ENCODE measurements at regions not wholly inside any gene's neighbourhood (a gene's known extent, or its start where the extent isn't known, plus 50 kb on each side); places are given as distances from the start of the nearest gene placed in this dataset.

DNA sequence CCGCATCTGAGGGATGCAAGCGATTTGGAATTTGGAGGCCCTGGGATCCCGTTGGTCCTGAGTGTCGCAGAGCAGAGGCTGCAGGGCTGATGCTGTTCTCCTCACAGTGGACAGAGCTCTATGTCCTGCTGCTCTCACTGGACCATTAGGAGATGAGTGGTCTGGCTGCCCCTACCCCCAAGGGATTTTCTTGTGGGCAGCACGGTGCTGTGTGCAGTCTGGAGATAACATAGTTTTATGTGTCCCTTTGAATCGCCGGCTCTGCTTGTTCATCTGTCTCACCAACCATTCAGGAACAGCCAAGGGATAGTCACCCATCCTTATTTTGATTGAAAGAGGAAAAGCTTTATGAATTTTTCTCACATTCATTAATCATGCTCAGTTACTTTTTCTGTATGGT lies 49.9 kb downstream of the CHRM3 start:
- no peak overlapping the region for H2AFZ ChIP-seq (ENCODE audit: low read length)
- DNase-seq (ENCODE audit: low spot score) = no peak
- H3K4me2 ChIP-seq (ENCODE audit: insufficient read depth, low read length, poor library complexity, severe bottlenecking) = no peak overlapping the region
- H3K4ac ChIP-seq (ENCODE audit: low read length) = no peak overlapping the region
- no peak overlapping the region for H3K4me3 ChIP-seq (ENCODE audit: low read length in 2 of 2)
- no peak overlapping the region for H3K9ac ChIP-seq (ENCODE audit: low read depth, low read length, poor library complexity)
- H2BK120ac ChIP-seq (ENCODE audit: low read depth, low read length) = no peak overlapping the region
- H2BK12ac ChIP-seq (ENCODE audit: low read length) = no peak overlapping the region
- no peak overlapping the region for H2BK5ac ChIP-seq (ENCODE audit: low read length)
- WGBS, 2 donors (ENCODE audit: extremely low coverage in 2 of 2, insufficient read length in 2 of 2, insufficient replicate concordance in 1 of 2) = no CpG with 5 or more reads among the region's 7 CpGs
- H3K9me3 ChIP-seq (replicated peaks in 1 of 2; ENCODE audit: control insufficient read depth in 2 of 2, insufficient read depth in 1 of 2, low read depth in 1 of 2, low read length in 2 of 2) = no peaks in the 10 kb centered on the region
- no peak overlapping the region for H2BK15ac ChIP-seq (ENCODE audit: low read length)
- H2AK5ac ChIP-seq (ENCODE audit: low read depth, low read length) = no peak overlapping the region
- H3K14ac ChIP-seq (ENCODE audit: low read length) = peak overlapping the region; percentile 1
- H3K27ac ChIP-seq (replicated peaks; ENCODE audit: low read length) = no peak overlapping the region
- no peak overlapping the region for H4K91ac ChIP-seq (ENCODE audit: low read depth, low read length, poor library complexity)
- no peaks in the 10 kb centered on the region for H3K36me3 ChIP-seq (replicated peaks in 1 of 2; ENCODE audit: control insufficient read depth in 2 of 2, insufficient read depth in 2 of 2, low read length in 2 of 2)
- H3K23ac ChIP-seq (ENCODE audit: low read depth, low read length, poor library complexity) = no peak overlapping the region
- no peaks in the 10 kb centered on the region for H3K79me1 ChIP-seq (ENCODE audit: low read depth, low read length)
- no peaks in the 10 kb centered on the region for H3K4me1 ChIP-seq (ENCODE audit: control insufficient read depth in 2 of 2, insufficient read depth in 1 of 2, low read depth in 1 of 2, low read length in 2 of 2)
- H4K8ac ChIP-seq (ENCODE audit: low read depth, low read length) = no peak overlapping the region
- H3K27me3 ChIP-seq (ENCODE audit: control insufficient read depth in 3 of 3, insufficient read depth in 3 of 3, low read depth in 1 of 3, low read length in 3 of 3) = no peaks in the 10 kb centered on the region
- H3K18ac ChIP-seq (ENCODE audit: low read length) = no peak overlapping the region

DNA sequence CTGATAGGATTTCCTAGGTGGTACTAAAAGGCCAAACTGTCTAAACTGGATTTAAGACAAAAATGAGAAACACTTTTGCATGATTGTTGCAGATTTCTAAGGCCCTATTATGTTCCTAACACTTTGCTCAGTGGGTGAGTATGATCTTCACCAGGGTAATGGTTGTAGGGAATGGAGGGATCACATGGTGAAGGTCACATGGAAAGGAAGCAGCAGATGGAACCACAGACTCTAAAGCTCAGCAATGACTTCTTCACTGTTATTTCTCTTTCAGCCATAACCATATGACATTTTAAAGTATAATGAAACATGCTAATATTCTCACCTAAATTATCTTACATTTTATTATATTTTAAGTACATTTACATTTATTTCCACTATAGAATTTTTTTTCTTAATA lies 51.5 kb downstream of the CHRM3 start:
- H3K4ac ChIP-seq (ENCODE audit: low read length) = no peak overlapping the region
- H2BK120ac ChIP-seq (ENCODE audit: low read depth, low read length) = no peak overlapping the region
- H3K9ac ChIP-seq (ENCODE audit: low read depth, low read length, poor library complexity) = no peak overlapping the region
- DNase-seq (ENCODE audit: low spot score) = no peak
- H2BK15ac ChIP-seq (ENCODE audit: low read length) = no peak overlapping the region
- no peak overlapping the region for H3K4me3 ChIP-seq (ENCODE audit: low read length in 2 of 2)
- no peak overlapping the region for H4K8ac ChIP-seq (ENCODE audit: low read depth, low read length)
- no peak overlapping the region for H3K18ac ChIP-seq (ENCODE audit: low read length)
- H3K4me1 ChIP-seq (ENCODE audit: control insufficient read depth in 2 of 2, insufficient read depth in 1 of 2, low read depth in 1 of 2, low read length in 2 of 2) = no peaks in the 10 kb centered on the region
- H2AFZ ChIP-seq (ENCODE audit: low read length) = no peak overlapping the region
- no peaks in the 10 kb centered on the region for H3K79me1 ChIP-seq (ENCODE audit: low read depth, low read length)
- no peak overlapping the region for H4K91ac ChIP-seq (ENCODE audit: low read depth, low read length, poor library complexity)
- no peak overlapping the region for H3K14ac ChIP-seq (ENCODE audit: low read length)
- H3K27me3 ChIP-seq (ENCODE audit: control insufficient read depth in 3 of 3, insufficient read depth in 3 of 3, low read depth in 1 of 3, low read length in 3 of 3) = no peaks in the 10 kb centered on the region
- no peak overlapping the region for H3K4me2 ChIP-seq (ENCODE audit: insufficient read depth, low read length, poor library complexity, severe bottlenecking)
- no peak overlapping the region for H3K23ac ChIP-seq (ENCODE audit: low read depth, low read length, poor library complexity)
- H2BK12ac ChIP-seq (ENCODE audit: low read length) = no peak overlapping the region
- no peak overlapping the region for H2AK5ac ChIP-seq (ENCODE audit: low read depth, low read length)
- no peak overlapping the region for H3K27ac ChIP-seq (replicated peaks; ENCODE audit: low read length)
- H3K9me3 ChIP-seq (replicated peaks in 1 of 2; ENCODE audit: control insufficient read depth in 2 of 2, insufficient read depth in 1 of 2, low read depth in 1 of 2, low read length in 2 of 2) = no peaks in the 10 kb centered on the region
- H2BK5ac ChIP-seq (ENCODE audit: low read length) = no peak overlapping the region
- no peaks in the 10 kb centered on the region for H3K36me3 ChIP-seq (replicated peaks in 1 of 2; ENCODE audit: control insufficient read depth in 2 of 2, insufficient read depth in 2 of 2, low read length in 2 of 2)

DNA sequence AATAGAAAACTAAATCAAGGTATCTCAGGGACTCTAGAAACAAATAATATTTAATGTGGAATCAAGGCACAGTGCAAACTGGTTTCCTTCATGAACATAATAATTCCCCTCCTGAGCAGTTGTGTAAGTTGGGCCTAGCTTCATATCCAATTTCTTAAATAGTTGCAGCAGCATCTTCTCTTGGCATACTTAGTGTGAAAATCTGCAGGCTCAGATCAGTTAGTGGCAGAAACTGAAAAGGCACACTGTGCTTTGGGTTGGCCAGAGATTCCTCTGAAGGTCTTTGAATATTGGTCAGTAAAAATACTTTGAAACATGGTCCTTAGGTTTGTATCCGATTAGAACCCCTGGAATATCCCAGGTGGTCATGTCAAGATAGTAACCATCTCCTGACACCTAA lies 52.5 kb downstream of the CHRM3 start:
- H3K4me2 ChIP-seq (ENCODE audit: insufficient read depth, low read length, poor library complexity, severe bottlenecking) = no peak overlapping the region
- no peak overlapping the region for H2AFZ ChIP-seq (ENCODE audit: low read length)
- no peak overlapping the region for H3K4ac ChIP-seq (ENCODE audit: low read length)
- H2AK5ac ChIP-seq (ENCODE audit: low read depth, low read length) = no peak overlapping the region
- no CpG with 5 or more reads among the region's 1 CpG for WGBS, 2 donors (ENCODE audit: extremely low coverage in 2 of 2, insufficient read length in 2 of 2, insufficient replicate concordance in 1 of 2)
- no peak overlapping the region for H2BK5ac ChIP-seq (ENCODE audit: low read length)
- H2BK120ac ChIP-seq (ENCODE audit: low read depth, low read length) = no peak overlapping the region
- H2BK12ac ChIP-seq (ENCODE audit: low read length) = no peak overlapping the region
- no peak overlapping the region for H3K18ac ChIP-seq (ENCODE audit: low read length)
- no peak overlapping the region for H3K4me3 ChIP-seq (ENCODE audit: low read length in 2 of 2)
- no peak overlapping the region for H3K9ac ChIP-seq (ENCODE audit: low read depth, low read length, poor library complexity)
- H2BK15ac ChIP-seq (ENCODE audit: low read length) = no peak overlapping the region
- no peak overlapping the region for H3K14ac ChIP-seq (ENCODE audit: low read length)
- H3K27me3 ChIP-seq (ENCODE audit: control insufficient read depth in 3 of 3, insufficient read depth in 3 of 3, low read depth in 1 of 3, low read length in 3 of 3) = no peaks in the 10 kb centered on the region
- H3K23ac ChIP-seq (ENCODE audit: low read depth, low read length, poor library complexity) = no peak overlapping the region
- no peak overlapping the region for H3K27ac ChIP-seq (replicated peaks; ENCODE audit: low read length)
- DNase-seq (ENCODE audit: low spot score) = no peak
- H3K9me3 ChIP-seq (replicated peaks in 1 of 2; ENCODE audit: control insufficient read depth in 2 of 2, insufficient read depth in 1 of 2, low read depth in 1 of 2, low read length in 2 of 2) = no peaks in the 10 kb centered on the region
- H4K8ac ChIP-seq (ENCODE audit: low read depth, low read length) = no peak overlapping the region
- H3K79me1 ChIP-seq (ENCODE audit: low read depth, low read length) = no peaks in the 10 kb centered on the region
- H4K91ac ChIP-seq (ENCODE audit: low read depth, low read length, poor library complexity) = no peak overlapping the region
- H3K4me1 ChIP-seq (ENCODE audit: control insufficient read depth in 2 of 2, insufficient read depth in 1 of 2, low read depth in 1 of 2, low read length in 2 of 2) = no peaks in the 10 kb centered on the region
- no peaks in the 10 kb centered on the region for H3K36me3 ChIP-seq (replicated peaks in 1 of 2; ENCODE audit: control insufficient read depth in 2 of 2, insufficient read depth in 2 of 2, low read length in 2 of 2)

DNA sequence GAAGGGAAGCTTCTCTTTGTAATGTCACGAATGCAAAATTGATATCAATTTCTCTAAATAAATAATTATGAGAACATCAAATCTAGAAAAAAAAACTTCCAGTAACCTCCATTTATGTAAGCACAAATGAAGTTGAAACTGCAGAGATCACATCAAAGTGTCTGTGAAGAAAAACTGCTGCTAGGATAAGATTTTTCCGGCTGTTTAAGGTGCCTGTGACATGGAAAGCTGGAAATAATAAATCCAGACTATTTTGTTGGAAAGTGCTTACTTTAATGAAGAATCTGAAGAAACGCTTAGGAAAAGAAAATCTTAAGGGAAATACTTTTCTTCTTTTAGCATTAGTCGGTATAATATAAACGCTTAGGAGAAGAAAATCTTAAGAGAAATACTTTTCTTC lies 57.0 kb downstream of the CHRM3 start:
- no peak overlapping the region for H2BK120ac ChIP-seq (ENCODE audit: low read depth, low read length)
- H2AK5ac ChIP-seq (ENCODE audit: low read depth, low read length) = no peak overlapping the region
- no peak overlapping the region for H3K4me2 ChIP-seq (ENCODE audit: insufficient read depth, low read length, poor library complexity, severe bottlenecking)
- no peaks in the 10 kb centered on the region for H3K27me3 ChIP-seq (ENCODE audit: control insufficient read depth in 3 of 3, insufficient read depth in 3 of 3, low read depth in 1 of 3, low read length in 3 of 3)
- H3K4me1 ChIP-seq (ENCODE audit: control insufficient read depth in 2 of 2, insufficient read depth in 1 of 2, low read depth in 1 of 2, low read length in 2 of 2) = no peaks in the 10 kb centered on the region
- H3K23ac ChIP-seq (ENCODE audit: low read depth, low read length, poor library complexity) = no peak overlapping the region
- no peaks in the 10 kb centered on the region for H3K9me3 ChIP-seq (replicated peaks in 1 of 2; ENCODE audit: control insufficient read depth in 2 of 2, insufficient read depth in 1 of 2, low read depth in 1 of 2, low read length in 2 of 2)
- H3K9ac ChIP-seq (ENCODE audit: low read depth, low read length, poor library complexity) = no peak overlapping the region
- no peak for DNase-seq (ENCODE audit: low spot score)
- H4K91ac ChIP-seq (ENCODE audit: low read depth, low read length, poor library complexity) = no peak overlapping the region
- no peak overlapping the region for H3K27ac ChIP-seq (replicated peaks; ENCODE audit: low read length)
- WGBS, 2 donors (ENCODE audit: extremely low coverage in 2 of 2, insufficient read length in 2 of 2, insufficient replicate concordance in 1 of 2) = no CpG with 5 or more reads among the region's 5 CpGs
- H3K36me3 ChIP-seq (replicated peaks in 1 of 2; ENCODE audit: control insufficient read depth in 2 of 2, insufficient read depth in 2 of 2, low read length in 2 of 2) = no peaks in the 10 kb centered on the region
- no peak overlapping the region for H2BK5ac ChIP-seq (ENCODE audit: low read length)
- H4K8ac ChIP-seq (ENCODE audit: low read depth, low read length) = no peak overlapping the region
- H3K79me1 ChIP-seq (ENCODE audit: low read depth, low read length) = no peaks in the 10 kb centered on the region
- H3K4ac ChIP-seq (ENCODE audit: low read length) = no peak overlapping the region
- no peak overlapping the region for H3K18ac ChIP-seq (ENCODE audit: low read length)
- no peak overlapping the region for H2BK15ac ChIP-seq (ENCODE audit: low read length)
- H3K4me3 ChIP-seq (ENCODE audit: low read length in 2 of 2) = no peak overlapping the region
- no peak overlapping the region for H2AFZ ChIP-seq (ENCODE audit: low read length)
- H3K14ac ChIP-seq (ENCODE audit: low read length) = no peak overlapping the region
- no peak overlapping the region for H2BK12ac ChIP-seq (ENCODE audit: low read length)
